SK-N-SH treated with all-trans-retinoic acid at 6 μM for 48 hours (cell line): ENCODE measurements at regions not wholly inside any gene's neighbourhood (a gene's known extent, or its start where the extent isn't known, plus 50 kb on each side); places are given as distances from the start of the nearest gene placed in this dataset.

ENCODE experiments used
- ATAC-seq: fragments of 200-7000 bp; cut with Tn5 transposase; 3 replicates; pipeline ENCODE4 v1.9.1; 2020; ENCODE audit warnings: mild to moderate bottlenecking, moderate library complexity
- ARNTL ChIP-seq: fragments of 450-650 bp; formaldehyde crosslinking; IDR thresholded peaks from 2 replicates; pipeline ENCODE4 v1.5.0; 2020; ENCODE audit warnings: low read depth, mild to moderate bottlenecking, moderate library complexity, borderline replicate concordance
- BACH2 ChIP-seq: fragments of 250-450 bp; sonication (Bioruptor Pico); IDR thresholded peaks from 2 replicates; pipeline ENCODE4 v1.9.0; 2021; ENCODE audit warnings: mild to moderate bottlenecking, borderline replicate concordance
- CSDC2 ChIP-seq: fragments of 250-450 bp; sonication (Bioruptor Pico); IDR thresholded peaks from 2 replicates; pipeline ENCODE4 v1.5.0; 2020; ENCODE audit warnings: mild to moderate bottlenecking, moderate library complexity
- ESRRG ChIP-seq: fragments of 250-450 bp; sonication (Bioruptor Pico); IDR thresholded peaks from 2 replicates; pipeline ENCODE4 v1.6.1; 2021; ENCODE audit warnings: mild to moderate bottlenecking
- GLIS3 ChIP-seq: fragments of 250-450 bp; sonication (Bioruptor Pico); IDR thresholded peaks from 2 replicates; pipeline ENCODE4 v1.5.0; 2020; ENCODE audit warnings: mild to moderate bottlenecking, moderate library complexity
- ISL1 ChIP-seq: fragments of 250-450 bp; sonication (Bioruptor Pico); IDR thresholded peaks from 2 replicates; pipeline ENCODE4 v2.1.2; 2022; ENCODE audit warnings: mild to moderate bottlenecking, moderate library complexity
- OSR1 ChIP-seq: fragments of 250-450 bp; sonication (Bioruptor Pico); IDR thresholded peaks from 2 replicates; pipeline ENCODE4 v1.8.0; 2022; ENCODE audit warnings: moderate library complexity, mild to moderate bottlenecking, inconsistent platforms
- PPARA ChIP-seq: fragments of 250-450 bp; sonication (Bioruptor Pico); IDR thresholded peaks from 2 replicates; pipeline ENCODE4 v1.5.0; 2020; ENCODE audit warnings: mild to moderate bottlenecking, borderline replicate concordance
- RARB ChIP-seq: fragments of 250-450 bp; sonication (Bioruptor Pico); IDR thresholded peaks from 2 replicates; pipeline ENCODE4 v1.8.0; 2021; ENCODE audit warnings: mild to moderate bottlenecking, moderate library complexity
- SNAI2 ChIP-seq: fragments of 250-450 bp; sonication (Bioruptor Pico); IDR thresholded peaks from 2 replicates; pipeline ENCODE4 v1.5.0; 2020; ENCODE audit warnings: mild to moderate bottlenecking, moderate library complexity
- TCF4 ChIP-seq: fragments of 250-450 bp; sonication (Bioruptor Pico); IDR thresholded peaks from 2 replicates; pipeline ENCODE4 v1.8.0; 2021; ENCODE audit warnings: mild to moderate bottlenecking, moderate library complexity, borderline replicate concordance
- TOX ChIP-seq: fragments of 250-450 bp; sonication (Bioruptor Pico); IDR thresholded peaks from 2 replicates; pipeline ENCODE4 v1.8.0; 2021; ENCODE audit warnings: mild to moderate bottlenecking, moderate library complexity, borderline replicate concordance
- ZC3H10 ChIP-seq: fragments of 250-450 bp; sonication (Bioruptor Pico); IDR thresholded peaks from 2 replicates; pipeline ENCODE4 v1.5.1; 2021; ENCODE audit warnings: mild to moderate bottlenecking, moderate library complexity
- ZFP3 ChIP-seq: fragments of 250-450 bp; sonication (Bioruptor Pico); IDR thresholded peaks from 2 replicates; pipeline ENCODE4 v1.5.0; 2020; ENCODE audit warnings: mild to moderate bottlenecking, moderate library complexity
- ZFP30 ChIP-seq: fragments of 450-650 bp; formaldehyde crosslinking; IDR thresholded peaks from 2 replicates; pipeline ENCODE4 v1.5.0; 2022; ENCODE audit warnings: mild to moderate bottlenecking, moderate library complexity
- ZNF565 ChIP-seq: fragments of 450-650 bp; formaldehyde crosslinking; conservative IDR thresholded peaks from 2 replicates; pipeline ENCODE4 v1.5.0; 2020; ENCODE audit warnings: low read depth, mild to moderate bottlenecking, moderate library complexity
- ZNF70 ChIP-seq: fragments of 450-650 bp; formaldehyde crosslinking; IDR thresholded peaks from 2 replicates; pipeline ENCODE4 v1.5.0; 2020; ENCODE audit warnings: mild to moderate bottlenecking, moderate library complexity
- ZNF8 ChIP-seq: fragments of 450-650 bp; formaldehyde crosslinking; IDR thresholded peaks from 2 replicates; pipeline ENCODE4 v1.5.0; 2020; ENCODE audit warnings: mild to moderate bottlenecking, moderate library complexity
- TF ChIP-seq, protein P1 (sequence below): fragments of 250-450 bp; sonication (Bioruptor Pico); IDR thresholded peaks from 2 replicates; pipeline ENCODE4 v1.8.0; 2020; ENCODE audit warnings: mild to moderate bottlenecking, moderate library complexity, borderline replicate concordance
- TF ChIP-seq, protein P2 (sequence below): fragments of 250-450 bp; sonication (Bioruptor Pico); IDR thresholded peaks from 2 replicates; pipeline ENCODE4 v1.5.1; 2021; ENCODE audit warnings: mild to moderate bottlenecking, moderate library complexity
- TF ChIP-seq, protein P3 (sequence below): fragments of 250-450 bp; sonication (Bioruptor Pico); IDR thresholded peaks from 2 replicates; pipeline ENCODE4 v1.5.1; 2020; ENCODE audit warnings: low read depth, mild to moderate bottlenecking, moderate library complexity
- TF ChIP-seq, protein P4 (sequence below): fragments of 250-450 bp; sonication (Bioruptor Pico); IDR thresholded peaks from 2 replicates; pipeline ENCODE4 v1.8.0; 2021; ENCODE audit warnings: low read depth, mild to moderate bottlenecking, moderate library complexity, borderline replicate concordance
- TF ChIP-seq, protein P5 (sequence below): fragments of 250-450 bp; sonication (Bioruptor Pico); IDR thresholded peaks from 2 replicates; pipeline ENCODE4 v1.5.0; 2020; ENCODE audit warnings: mild to moderate bottlenecking, moderate library complexity

DNA sequence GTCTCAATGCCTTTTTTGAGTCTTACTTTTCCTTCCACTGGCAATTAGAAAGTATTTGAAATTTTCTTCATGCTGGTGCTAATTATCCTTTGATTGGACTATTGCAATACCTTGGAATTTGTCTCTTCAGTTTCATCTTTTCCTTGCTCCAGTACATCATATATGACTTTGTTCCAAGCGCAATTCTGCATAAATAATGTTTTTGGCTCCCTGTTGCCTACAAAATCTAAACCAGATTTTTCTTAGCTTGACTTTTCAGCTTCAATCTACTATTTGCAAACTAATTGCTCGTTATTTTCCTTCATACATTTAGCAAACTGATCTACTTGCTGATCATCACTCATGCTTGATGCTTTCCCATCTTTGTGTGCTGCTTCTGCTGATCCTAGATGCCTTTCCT is 230.8 kb upstream of the GPR149 start:
- TF ChIP-seq ZFP3, result no peak
- no peak for TF ChIP-seq OSR1
- TF ChIP-seq RARB (CRISPR knock-in tag), result no peak
- TF ChIP-seq GLIS3, result no peak
- TF ChIP-seq ESRRG (CRISPR knock-in tag), result no peak
- no peak for TF ChIP-seq SNAI2
- TF ChIP-seq, protein P1, sequence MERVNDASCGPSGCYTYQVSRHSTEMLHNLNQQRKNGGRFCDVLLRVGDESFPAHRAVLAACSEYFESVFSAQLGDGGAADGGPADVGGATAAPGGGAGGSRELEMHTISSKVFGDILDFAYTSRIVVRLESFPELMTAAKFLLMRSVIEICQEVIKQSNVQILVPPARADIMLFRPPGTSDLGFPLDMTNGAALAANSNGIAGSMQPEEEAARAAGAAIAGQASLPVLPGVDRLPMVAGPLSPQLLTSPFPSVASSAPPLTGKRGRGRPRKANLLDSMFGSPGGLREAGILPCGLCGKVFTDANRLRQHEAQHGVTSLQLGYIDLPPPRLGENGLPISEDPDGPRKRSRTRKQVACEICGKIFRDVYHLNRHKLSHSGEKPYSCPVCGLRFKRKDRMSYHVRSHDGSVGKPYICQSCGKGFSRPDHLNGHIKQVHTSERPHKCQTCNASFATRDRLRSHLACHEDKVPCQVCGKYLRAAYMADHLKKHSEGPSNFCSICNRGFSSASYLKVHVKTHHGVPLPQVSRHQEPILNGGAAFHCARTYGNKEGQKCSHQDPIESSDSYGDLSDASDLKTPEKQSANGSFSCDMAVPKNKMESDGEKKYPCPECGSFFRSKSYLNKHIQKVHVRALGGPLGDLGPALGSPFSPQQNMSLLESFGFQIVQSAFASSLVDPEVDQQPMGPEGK, result no peak
- TF ChIP-seq TCF4, result no peak
- TF ChIP-seq ZNF70 (CRISPR knock-in tag), result no peak
- TF ChIP-seq, all 23 proteins: peak for 0
- ATAC-seq, result no peak

DNA sequence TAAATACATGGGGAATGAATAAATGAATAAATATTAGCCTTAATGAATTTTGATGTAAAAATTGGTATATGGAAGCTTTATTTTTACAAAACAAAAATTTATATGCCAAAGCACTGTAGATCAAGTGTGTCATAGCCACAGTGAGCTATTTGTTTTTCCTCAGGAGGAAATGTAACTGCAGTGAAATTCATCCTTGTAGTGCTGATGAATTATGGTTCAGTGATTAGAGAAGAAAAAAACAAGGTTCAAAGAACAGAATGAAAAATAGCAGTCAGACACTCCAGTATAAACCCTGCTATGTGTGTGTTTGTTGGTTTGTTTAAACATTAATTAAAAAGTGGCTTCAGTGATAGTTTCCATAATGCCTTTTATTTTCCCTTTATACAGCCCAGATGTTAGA is 228.0 kb upstream of the GPR149 start:
- ATAC-seq, result no peak
- TF ChIP-seq ZNF565 (no peak), ZFP30 (no peak), BACH2 (CRISPR knock-in tag) (no peak), ZFP3 (no peak), SNAI2 (no peak), CSDC2 (CRISPR knock-in tag) (no peak), ZNF70 (CRISPR knock-in tag) (no peak), ZC3H10 (CRISPR knock-in tag) (no peak), TOX (CRISPR knock-in tag) (no peak), OSR1 (no peak), RARB (CRISPR knock-in tag) (no peak), ISL1 (CRISPR knock-in tag) (no peak)
- TF ChIP-seq, protein P2, sequence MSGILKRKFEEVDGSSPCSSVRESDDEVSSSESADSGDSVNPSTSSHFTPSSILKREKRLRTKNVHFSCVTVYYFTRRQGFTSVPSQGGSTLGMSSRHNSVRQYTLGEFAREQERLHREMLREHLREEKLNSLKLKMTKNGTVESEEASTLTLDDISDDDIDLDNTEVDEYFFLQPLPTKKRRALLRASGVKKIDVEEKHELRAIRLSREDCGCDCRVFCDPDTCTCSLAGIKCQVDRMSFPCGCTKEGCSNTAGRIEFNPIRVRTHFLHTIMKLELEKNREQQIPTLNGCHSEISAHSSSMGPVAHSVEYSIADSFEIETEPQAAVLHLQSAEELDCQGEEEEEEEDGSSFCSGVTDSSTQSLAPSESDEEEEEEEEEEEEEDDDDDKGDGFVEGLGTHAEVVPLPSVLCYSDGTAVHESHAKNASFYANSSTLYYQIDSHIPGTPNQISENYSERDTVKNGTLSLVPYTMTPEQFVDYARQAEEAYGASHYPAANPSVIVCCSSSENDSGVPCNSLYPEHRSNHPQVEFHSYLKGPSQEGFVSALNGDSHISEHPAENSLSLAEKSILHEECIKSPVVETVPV (CRISPR knock-in tag), result no peak
- TF ChIP-seq, protein P3, sequence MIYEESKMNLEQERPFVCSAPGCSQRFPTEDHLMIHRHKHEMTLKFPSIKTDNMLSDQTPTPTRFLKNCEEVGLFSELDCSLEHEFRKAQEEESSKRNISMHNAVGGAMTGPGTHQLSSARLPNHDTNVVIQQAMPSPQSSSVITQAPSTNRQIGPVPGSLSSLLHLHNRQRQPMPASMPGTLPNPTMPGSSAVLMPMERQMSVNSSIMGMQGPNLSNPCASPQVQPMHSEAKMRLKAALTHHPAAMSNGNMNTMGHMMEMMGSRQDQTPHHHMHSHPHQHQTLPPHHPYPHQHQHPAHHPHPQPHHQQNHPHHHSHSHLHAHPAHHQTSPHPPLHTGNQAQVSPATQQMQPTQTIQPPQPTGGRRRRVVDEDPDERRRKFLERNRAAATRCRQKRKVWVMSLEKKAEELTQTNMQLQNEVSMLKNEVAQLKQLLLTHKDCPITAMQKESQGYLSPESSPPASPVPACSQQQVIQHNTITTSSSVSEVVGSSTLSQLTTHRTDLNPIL (CRISPR knock-in tag), result no peak

DNA sequence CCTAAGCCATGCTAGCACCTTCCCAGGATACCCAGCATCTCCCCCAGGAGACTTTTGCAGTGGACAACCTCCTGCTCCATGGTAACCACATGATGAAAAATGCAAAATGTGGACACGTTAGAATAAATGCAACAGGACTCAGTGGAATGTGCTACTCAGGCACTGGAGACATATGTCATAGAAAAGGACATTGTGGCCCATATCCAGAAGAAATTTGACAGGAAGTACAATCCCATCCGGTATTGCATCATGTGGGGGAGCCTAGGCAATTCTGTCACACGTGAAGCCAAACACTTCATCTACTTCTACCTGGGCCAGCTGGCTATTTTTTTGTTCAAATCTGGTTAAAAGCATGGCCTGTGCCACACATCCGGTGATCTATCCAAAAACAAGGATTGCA is 227.2 kb upstream of the GPR149 start:
- TF ChIP-seq ESRRG (CRISPR knock-in tag), result no peak
- TF ChIP-seq, protein P1, result no peak
- no peak for TF ChIP-seq ZFP30
- TF ChIP-seq ZNF565, result no peak
- TF ChIP-seq ZNF70 (CRISPR knock-in tag), result no peak
- TF ChIP-seq, protein P3 (CRISPR knock-in tag), result no peak
- TF ChIP-seq ISL1 (CRISPR knock-in tag), result no peak
- no peak for TF ChIP-seq TCF4
- no peak for TF ChIP-seq CSDC2 (CRISPR knock-in tag)
- TF ChIP-seq ARNTL (CRISPR knock-in tag), result no peak
- TF ChIP-seq, protein P4, sequence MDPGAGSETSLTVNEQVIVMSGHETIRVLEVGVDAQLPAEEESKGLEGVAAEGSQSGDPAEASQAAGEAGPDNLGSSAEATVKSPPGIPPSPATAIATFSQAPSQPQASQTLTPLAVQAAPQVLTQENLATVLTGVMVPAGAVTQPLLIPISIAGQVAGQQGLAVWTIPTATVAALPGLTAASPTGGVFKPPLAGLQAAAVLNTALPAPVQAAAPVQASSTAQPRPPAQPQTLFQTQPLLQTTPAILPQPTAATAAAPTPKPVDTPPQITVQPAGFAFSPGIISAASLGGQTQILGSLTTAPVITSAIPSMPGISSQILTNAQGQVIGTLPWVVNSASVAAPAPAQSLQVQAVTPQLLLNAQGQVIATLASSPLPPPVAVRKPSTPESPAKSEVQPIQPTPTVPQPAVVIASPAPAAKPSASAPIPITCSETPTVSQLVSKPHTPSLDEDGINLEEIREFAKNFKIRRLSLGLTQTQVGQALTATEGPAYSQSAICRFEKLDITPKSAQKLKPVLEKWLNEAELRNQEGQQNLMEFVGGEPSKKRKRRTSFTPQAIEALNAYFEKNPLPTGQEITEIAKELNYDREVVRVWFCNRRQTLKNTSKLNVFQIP, result no peak
- TF ChIP-seq, all 23 proteins: peak for 0
- no peak for ATAC-seq

DNA sequence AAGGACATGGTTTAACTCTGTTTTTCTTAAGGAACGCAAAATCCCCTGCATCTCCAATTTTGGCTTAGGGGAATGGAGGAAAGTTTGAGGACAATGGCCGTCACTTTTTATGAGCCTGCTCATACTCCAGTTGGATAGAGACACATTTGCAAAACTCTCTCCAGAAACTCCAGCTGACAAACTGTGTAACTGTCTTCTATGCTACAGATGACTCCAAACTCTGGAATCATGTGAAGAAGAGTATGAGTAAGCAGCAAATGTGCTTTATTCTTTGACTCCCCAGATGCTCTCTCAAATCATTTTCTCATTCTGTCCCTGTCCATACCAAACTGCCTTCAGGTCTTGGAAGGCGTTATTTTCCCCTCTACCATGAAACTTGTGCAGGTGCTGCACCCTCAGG is 226.5 kb upstream of the GPR149 start:
- ATAC-seq, result no peak
- TF ChIP-seq CSDC2 (CRISPR knock-in tag) (no peak), ZFP30 (no peak), ZNF8 (CRISPR knock-in tag) (no peak), BACH2 (CRISPR knock-in tag) (no peak), ZFP3 (no peak), GLIS3 (no peak), SNAI2 (no peak), ZNF565 (no peak), PPARA (no peak), TOX (CRISPR knock-in tag) (no peak)
- TF ChIP-seq, protein P5, sequence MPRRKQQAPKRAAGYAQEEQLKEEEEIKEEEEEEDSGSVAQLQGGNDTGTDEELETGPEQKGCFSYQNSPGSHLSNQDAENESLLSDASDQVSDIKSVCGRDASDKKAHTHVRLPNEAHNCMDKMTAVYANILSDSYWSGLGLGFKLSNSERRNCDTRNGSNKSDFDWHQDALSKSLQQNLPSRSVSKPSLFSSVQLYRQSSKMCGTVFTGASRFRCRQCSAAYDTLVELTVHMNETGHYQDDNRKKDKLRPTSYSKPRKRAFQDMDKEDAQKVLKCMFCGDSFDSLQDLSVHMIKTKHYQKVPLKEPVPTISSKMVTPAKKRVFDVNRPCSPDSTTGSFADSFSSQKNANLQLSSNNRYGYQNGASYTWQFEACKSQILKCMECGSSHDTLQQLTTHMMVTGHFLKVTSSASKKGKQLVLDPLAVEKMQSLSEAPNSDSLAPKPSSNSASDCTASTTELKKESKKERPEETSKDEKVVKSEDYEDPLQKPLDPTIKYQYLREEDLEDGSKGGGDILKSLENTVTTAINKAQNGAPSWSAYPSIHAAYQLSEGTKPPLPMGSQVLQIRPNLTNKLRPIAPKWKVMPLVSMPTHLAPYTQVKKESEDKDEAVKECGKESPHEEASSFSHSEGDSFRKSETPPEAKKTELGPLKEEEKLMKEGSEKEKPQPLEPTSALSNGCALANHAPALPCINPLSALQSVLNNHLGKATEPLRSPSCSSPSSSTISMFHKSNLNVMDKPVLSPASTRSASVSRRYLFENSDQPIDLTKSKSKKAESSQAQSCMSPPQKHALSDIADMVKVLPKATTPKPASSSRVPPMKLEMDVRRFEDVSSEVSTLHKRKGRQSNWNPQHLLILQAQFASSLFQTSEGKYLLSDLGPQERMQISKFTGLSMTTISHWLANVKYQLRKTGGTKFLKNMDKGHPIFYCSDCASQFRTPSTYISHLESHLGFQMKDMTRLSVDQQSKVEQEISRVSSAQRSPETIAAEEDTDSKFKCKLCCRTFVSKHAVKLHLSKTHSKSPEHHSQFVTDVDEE, result no peak
- TF ChIP-seq, protein P2 (CRISPR knock-in tag), result no peak
